Caco-2 (cell line): ENCODE measurements at regions not wholly inside any gene's neighbourhood (a gene's known extent, or its start where the extent isn't known, plus 50 kb on each side); places are given as distances from the start of the nearest gene placed in this dataset.

ENCODE experiments used
- BruUV-seq: library from RNA; stranded (reverse); fragments of 400-500 nt; replicated peaks from 2 replicates; lab custom pipeline; 2021; lab: Mats Ljungman, UMichigan
- CTCF ChIA-PET: fragments of 300-600 bp; sonication (Branson Sonifier 250); formaldehyde crosslinking; loops from one replicate; lab custom pipeline; 2022; ENCODE audit warnings: antibody characterized with exemption; lab: Charles Lee
- POLR2A ChIA-PET: fragments of 300-600 bp; sonication (Branson Sonifier 250); formaldehyde crosslinking; loops from one replicate; lab custom pipeline; 2022; ENCODE audit warnings: antibody characterized with exemption; lab: Charles Lee
- DNase-seq, 2 experiments: peaks; one replicate each; pipeline versions ENCODE4 v3.0.0 to v3.0.0-alpha.2; 2020 to 2022
- H3K27me3 ChIP-seq: replicated peaks from 2 replicates; pipeline ENCODE4 v1.6.0; 2011; ENCODE audit warnings: low read length; ENCODE audit not compliant: control insufficient read depth, insufficient read depth
- H3K36me3 ChIP-seq: 2 replicates; pipeline ENCODE4 v1.5.1; 2011; ENCODE audit warnings: low read length; ENCODE audit not compliant: control insufficient read depth, insufficient read depth
- H3K4me1 ChIP-seq: fragments of 250-450 bp; sonication (Bioruptor Pico); 2 replicates; pipeline ENCODE4 v1.5.1; 2020; ENCODE audit warnings: mild to moderate bottlenecking
- H3K4me3 ChIP-seq: 2 replicates; pipeline ENCODE4 v1.5.1; 2011; ENCODE audit warnings: low read depth, mild to moderate bottlenecking, control low read depth, low read length
- H3K9me3 ChIP-seq: fragments of 250-450 bp; sonication (Bioruptor Pico); 2 replicates; pipeline ENCODE4 v1.5.1; 2020; ENCODE audit warnings: mild to moderate bottlenecking, moderate library complexity
- H3K27ac Mint-ChIP-seq: one replicate; pipeline ENCODE4 v1.8.0; 2022; ENCODE audit warnings: mixed read lengths; ENCODE audit not compliant: unreplicated experiment
- H3K27me3 Mint-ChIP-seq: one replicate; pipeline ENCODE4 v1.8.0; 2022; ENCODE audit warnings: mixed read lengths; ENCODE audit not compliant: insufficient read depth, unreplicated experiment
- H3K36me3 Mint-ChIP-seq: one replicate; pipeline ENCODE4 v1.8.0; 2022; ENCODE audit warnings: mild to moderate bottlenecking, mixed read lengths; ENCODE audit not compliant: insufficient read depth, unreplicated experiment
- H3K4me1 Mint-ChIP-seq: one replicate; pipeline ENCODE4 v1.8.0; 2022; ENCODE audit warnings: low read depth, mixed read lengths; ENCODE audit not compliant: unreplicated experiment
- H3K4me3 Mint-ChIP-seq: one replicate; pipeline ENCODE4 v1.8.0; 2022; ENCODE audit warnings: mild to moderate bottlenecking, moderate library complexity, mixed read lengths; ENCODE audit not compliant: unreplicated experiment
- H3K9me3 Mint-ChIP-seq: one replicate; pipeline ENCODE4 v1.8.0; 2022; ENCODE audit warnings: mixed read lengths; ENCODE audit not compliant: unreplicated experiment
- intact Hi-C: fragments of 100-400 bp; cut with micrococcal nuclease; formaldehyde crosslinking; loops from one replicate; pipeline ENCODE4 v1.10.0; 2022; ENCODE audit not compliant: unreplicated experiment
- TF ChIP-seq, protein P1 (sequence below), 2 experiments: fragments of 200-600 bp in 1 of 2; IDR thresholded peaks; 1 replicate in 1 of 2; 2 replicates in 1 of 2; pipeline versions ENCODE4 v1.5.1 to v1.8.0; 2011 to 2022; ENCODE audit warnings: antibody characterized with exemption in 1 of 2, control low read depth in 1 of 2, inconsistent platforms in 1 of 2, low read depth in 1 of 2, low read length in 1 of 2, mild to moderate bottlenecking in 1 of 2, moderate library complexity in 1 of 2; ENCODE audit not compliant: insufficient read depth in 1 of 2, severe bottlenecking in 1 of 2, unreplicated experiment in 1 of 2

DNA sequence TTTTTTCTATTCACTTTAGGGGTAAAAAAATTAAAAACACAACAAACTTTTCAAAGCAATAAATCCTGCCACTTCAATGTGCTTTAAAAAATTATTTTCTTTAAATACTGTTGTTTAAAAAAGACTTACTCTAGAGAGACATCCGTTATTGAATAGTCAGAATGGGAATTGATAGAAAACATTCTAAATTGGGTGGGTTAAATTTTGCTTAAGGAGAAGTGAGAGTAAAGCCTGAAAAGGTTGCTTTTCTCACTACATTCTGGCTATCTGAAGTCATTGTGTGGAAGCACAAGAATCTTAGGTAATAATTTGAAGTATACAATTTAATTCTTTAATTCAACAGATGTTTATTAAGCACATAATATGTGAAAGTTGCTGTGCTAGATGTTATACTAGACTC, 509.3 kb downstream of the NR2F1-AS1 start:
- Mint-ChIP-seq H3K4me3 (no peak overlapping the region), H3K36me3 (no peaks in the 10 kb centered on the region), H3K9me3 (no peaks in the 10 kb centered on the region), H3K4me1 (no peaks in the 10 kb centered on the region), H3K27me3 (no peaks in the 10 kb centered on the region), H3K27ac (no peak overlapping the region)
- Histone ChIP-seq H3K9me3 (no peaks in the 10 kb centered on the region), H3K27me3 (no peaks in the 10 kb centered on the region), H3K36me3 (no peaks in the 10 kb centered on the region), H3K4me3 (no peak overlapping the region), H3K4me1 (no peaks in the 10 kb centered on the region)
- no TSS peak for BruUV-seq
- ChIA-PET CTCF (no interaction called here), POLR2A (no interaction called here)
- no peak for DNase-seq
- TF ChIP-seq, protein P1, sequence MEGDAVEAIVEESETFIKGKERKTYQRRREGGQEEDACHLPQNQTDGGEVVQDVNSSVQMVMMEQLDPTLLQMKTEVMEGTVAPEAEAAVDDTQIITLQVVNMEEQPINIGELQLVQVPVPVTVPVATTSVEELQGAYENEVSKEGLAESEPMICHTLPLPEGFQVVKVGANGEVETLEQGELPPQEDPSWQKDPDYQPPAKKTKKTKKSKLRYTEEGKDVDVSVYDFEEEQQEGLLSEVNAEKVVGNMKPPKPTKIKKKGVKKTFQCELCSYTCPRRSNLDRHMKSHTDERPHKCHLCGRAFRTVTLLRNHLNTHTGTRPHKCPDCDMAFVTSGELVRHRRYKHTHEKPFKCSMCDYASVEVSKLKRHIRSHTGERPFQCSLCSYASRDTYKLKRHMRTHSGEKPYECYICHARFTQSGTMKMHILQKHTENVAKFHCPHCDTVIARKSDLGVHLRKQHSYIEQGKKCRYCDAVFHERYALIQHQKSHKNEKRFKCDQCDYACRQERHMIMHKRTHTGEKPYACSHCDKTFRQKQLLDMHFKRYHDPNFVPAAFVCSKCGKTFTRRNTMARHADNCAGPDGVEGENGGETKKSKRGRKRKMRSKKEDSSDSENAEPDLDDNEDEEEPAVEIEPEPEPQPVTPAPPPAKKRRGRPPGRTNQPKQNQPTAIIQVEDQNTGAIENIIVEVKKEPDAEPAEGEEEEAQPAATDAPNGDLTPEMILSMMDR (IDR thresholded peaks at IDR 0.05; ENCODE audit: insufficient read depth in 1 of 2, low read depth in 1 of 2, low read length in 1 of 2, severe bottlenecking in 1 of 2, unreplicated experiment in 1 of 2), result no peak
- intact Hi-C loops, result no loop called here

DNA sequence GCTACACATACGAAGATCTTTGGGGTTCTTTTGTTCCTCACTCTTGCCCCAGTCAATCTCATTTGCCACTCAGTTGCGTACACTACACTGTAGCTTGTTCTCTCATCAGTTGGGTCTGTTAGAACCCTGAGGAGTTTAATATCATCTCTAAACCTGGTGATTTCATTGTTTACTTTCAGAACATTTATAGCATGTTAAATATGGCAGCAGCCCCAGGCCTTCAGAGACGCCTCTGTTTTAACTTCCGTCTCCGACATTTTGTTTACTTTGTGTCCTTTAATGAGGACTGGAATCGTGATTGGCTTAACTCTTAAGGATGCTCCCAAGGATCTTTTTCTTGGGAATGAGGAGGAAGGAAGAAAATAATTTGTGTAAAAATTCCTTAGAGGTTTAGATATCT, 510.1 kb downstream of the NR2F1-AS1 start:
- H3K4me1 ChIP-seq, result no peaks in the 10 kb centered on the region
- Mint-ChIP-seq H3K4me3 (no peak overlapping the region), H3K36me3 (no peaks in the 10 kb centered on the region), H3K27me3 (no peaks in the 10 kb centered on the region), H3K4me1 (no peaks in the 10 kb centered on the region), H3K9me3 (no peaks in the 10 kb centered on the region), H3K27ac (no peak overlapping the region)
- no peaks in the 10 kb centered on the region for H3K9me3 ChIP-seq
- TF ChIP-seq, protein P1 (IDR thresholded peaks at IDR 0.05; ENCODE audit: insufficient read depth in 1 of 2, low read depth in 1 of 2, low read length in 1 of 2, severe bottlenecking in 1 of 2, unreplicated experiment in 1 of 2), result no peak
- H3K4me3 ChIP-seq, result no peak overlapping the region
- ChIA-PET POLR2A (no interaction called here), CTCF (no interaction called here)
- DNase-seq, result no peak
- H3K36me3 ChIP-seq, result no peaks in the 10 kb centered on the region
- intact Hi-C loops, result no loop called here
- BruUV-seq, result no TSS peak
- H3K27me3 ChIP-seq, result no peaks in the 10 kb centered on the region

DNA sequence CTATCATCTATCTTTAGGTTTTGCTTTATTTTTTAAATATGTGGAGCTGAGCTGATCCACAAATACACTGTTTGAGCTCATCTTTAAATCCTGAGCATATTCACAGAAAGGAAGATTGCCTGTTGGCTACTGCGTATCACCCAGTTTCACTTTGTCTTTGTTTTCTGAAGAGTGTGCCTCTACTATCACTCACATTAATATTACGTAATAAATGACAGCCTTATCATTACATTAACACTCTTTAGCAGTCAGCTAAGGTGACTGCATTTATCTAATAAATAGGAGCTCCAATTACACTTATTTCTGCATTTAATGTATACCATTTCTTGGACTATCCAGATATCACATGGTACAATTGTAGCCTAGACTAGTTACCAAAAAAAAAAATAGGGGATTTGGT, 511.7 kb downstream of the NR2F1-AS1 start:
- DNase-seq, result no peak
- Mint-ChIP-seq H3K9me3 (no peaks in the 10 kb centered on the region), H3K27ac (no peak overlapping the region), H3K4me1 (no peaks in the 10 kb centered on the region), H3K27me3 (no peaks in the 10 kb centered on the region), H3K4me3 (no peak overlapping the region), H3K36me3 (no peaks in the 10 kb centered on the region)
- TF ChIP-seq, protein P1 (IDR thresholded peaks at IDR 0.05; ENCODE audit: insufficient read depth in 1 of 2, low read depth in 1 of 2, low read length in 1 of 2, severe bottlenecking in 1 of 2, unreplicated experiment in 1 of 2), result no peak
- H3K4me1 ChIP-seq, result no peaks in the 10 kb centered on the region
- H3K9me3 ChIP-seq, result no peaks in the 10 kb centered on the region
- no peaks in the 10 kb centered on the region for H3K27me3 ChIP-seq
- H3K4me3 ChIP-seq, result no peak overlapping the region
- ChIA-PET POLR2A (no interaction called here), CTCF (no interaction called here)
- intact Hi-C loops, result no loop called here
- BruUV-seq, result no TSS peak
- H3K36me3 ChIP-seq, result no peaks in the 10 kb centered on the region
